HG03342 (cell line): ENCODE measurements at regions not wholly inside any gene's neighbourhood (a gene's known extent, or its start where the extent isn't known, plus 50 kb on each side); places are given as distances from the start of the nearest gene placed in this dataset.

ENCODE experiments used
- ATAC-seq: cut with Tn5 transposase; IDR thresholded peaks from one replicate; pipeline ENCODE4 v1.9.1; 2021; ENCODE audit warnings: mild to moderate bottlenecking, moderate library complexity; ENCODE audit not compliant: unreplicated experiment

DNA sequence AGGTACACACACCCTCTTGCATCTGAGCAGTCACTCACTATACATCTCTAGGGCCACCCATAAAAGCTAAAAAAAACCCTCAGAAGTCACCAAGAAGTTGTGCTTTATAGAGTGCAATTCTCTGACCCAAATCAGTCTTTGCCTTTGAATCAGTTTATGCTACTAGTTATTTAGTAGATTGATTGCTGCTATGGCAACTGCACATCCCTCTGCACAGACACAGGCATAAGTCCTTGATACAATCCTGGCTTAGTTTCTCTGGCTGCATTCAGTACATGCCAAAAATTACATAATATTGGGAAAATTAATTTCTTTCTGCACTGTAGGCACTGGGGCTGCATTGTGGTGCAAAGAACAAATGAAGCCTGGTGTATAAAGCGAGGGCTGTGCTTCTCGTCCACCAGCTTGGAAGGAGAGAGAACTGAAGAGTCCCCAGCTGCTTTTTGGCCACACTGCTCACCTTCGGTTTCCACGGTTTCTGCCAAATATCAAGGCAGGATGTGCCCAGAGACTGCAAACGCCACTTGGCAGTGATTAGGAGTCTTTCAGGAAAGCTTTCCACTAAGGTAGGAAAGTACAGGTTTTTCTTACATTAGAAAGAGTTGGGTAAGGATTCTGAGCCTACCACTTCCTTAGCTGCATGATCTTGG lies 258.4 kb downstream of the ELAVL2 start:
- no peak for ATAC-seq

GRCh38 chr9:23571414-23572104 lies 254.5 kb downstream of the ELAVL2 start:
- ATAC-seq = no peak

GRCh38 chr9:23573800-23574199 lies 252.2 kb downstream of the ELAVL2 start:
- no peak for ATAC-seq

DNA sequence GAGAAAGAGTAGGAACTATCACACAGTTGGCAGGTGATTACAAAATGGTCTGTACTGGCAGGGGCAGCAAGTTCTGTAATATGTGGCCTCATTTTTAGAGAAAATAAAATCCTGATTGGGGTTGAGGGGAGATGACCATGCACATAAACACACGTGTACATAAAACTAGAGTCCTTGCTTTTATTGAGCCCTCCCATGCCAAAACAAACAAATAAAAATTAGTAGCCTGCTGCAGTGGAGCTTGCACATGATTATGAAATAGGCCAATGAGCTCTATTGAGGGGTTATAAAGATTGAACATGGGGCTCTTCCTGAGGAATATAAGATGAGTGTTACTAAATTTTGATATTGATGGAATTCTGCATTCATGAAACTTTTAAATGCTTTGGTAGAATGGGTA lies 248.4 kb downstream of the ELAVL2 start:
- no peak for ATAC-seq

- ATAC-seq = no peak
Observed at GRCh38 chr9:23581931-23582330, 244.1 kb downstream of the ELAVL2 start.

GRCh38 chr9:23582836-23583235 lies 243.2 kb downstream of the ELAVL2 start:
- ATAC-seq = no peak

- no peak for ATAC-seq
Observed at GRCh38 chr9:23586906-23587305, 239.1 kb downstream of the ELAVL2 start.

GRCh38 chr9:23587433-23587832 lies 238.6 kb downstream of the ELAVL2 start:
- ATAC-seq = no peak

GRCh38 chr9:23587903-23588302 lies 238.1 kb downstream of the ELAVL2 start:
- ATAC-seq = no peak

GRCh38 chr9:23590276-23591000 lies 235.6 kb downstream of the ELAVL2 start:
- no peak for ATAC-seq

DNA sequence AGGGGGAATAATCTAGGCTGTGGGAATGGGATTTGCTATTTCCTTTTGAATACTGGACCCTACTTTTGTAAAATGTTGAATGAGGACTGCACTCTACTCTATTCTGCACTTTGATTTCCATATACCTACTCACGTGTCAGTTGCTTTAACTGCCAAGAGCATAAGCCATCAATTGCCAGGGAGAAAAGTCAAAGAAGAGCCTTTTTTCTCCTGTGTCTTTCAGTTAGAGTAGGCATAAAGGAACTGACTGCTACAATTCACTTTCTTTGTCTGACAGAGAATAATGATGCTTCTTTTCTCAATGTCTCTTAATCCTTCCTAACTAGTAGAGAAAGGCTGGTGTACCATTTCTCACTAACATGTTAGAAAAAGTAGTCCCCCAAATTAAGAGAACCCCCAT lies 231.6 kb downstream of the ELAVL2 start:
- ATAC-seq = no peak

DNA sequence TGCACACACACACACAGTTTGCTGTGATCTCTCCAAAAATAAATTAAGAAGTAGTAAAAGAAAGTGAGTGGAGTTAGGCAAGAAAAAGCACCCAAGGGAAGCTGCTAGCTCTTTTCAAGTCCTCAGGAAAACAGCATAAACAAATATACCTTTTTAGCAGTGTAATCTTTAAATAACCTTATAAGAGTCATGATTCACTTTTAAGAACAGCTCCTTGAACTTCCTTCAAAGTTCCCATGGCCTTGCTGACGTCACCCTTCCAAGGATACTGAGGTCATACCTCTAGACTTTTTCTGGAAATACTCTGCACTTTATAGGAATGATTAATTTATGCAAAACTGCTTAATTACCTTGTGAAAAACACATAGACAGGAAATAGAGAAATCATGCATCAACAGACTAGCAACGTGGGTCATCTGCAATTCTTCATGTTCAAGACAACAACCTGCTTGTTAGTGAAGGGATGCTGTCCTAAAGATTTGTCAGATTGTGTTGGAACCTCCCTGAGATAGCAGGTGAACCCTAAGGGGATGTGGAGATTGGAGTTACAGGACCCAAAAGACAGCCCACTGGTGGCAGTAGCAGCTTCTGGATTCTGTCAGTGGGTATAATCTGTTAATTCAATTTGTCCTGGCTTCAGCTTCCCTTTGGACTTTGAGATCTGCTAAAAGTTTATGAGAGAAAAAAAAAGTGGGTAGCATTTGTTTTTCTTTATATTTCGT lies 229.0 kb downstream of the ELAVL2 start:
- ATAC-seq = no peak

DNA sequence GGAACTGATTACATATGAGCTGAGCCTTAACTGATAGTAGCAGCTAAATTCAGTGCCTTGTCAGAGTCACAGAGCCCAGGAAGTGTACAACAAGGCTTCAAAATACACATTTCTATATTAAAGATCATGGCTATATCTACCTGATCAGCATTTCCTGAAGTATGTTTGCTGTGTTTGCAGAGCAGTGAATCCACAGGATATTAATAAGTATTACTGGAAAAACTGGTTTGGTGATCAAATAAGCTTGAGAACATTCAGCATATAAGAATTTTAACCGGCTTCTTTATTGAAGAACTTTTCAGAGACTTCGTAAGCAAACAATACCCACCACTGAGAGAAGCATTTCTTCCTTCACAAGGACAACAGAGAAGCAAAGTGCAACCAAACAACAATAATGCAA lies 227.0 kb downstream of the ELAVL2 start:
- no peak for ATAC-seq

GRCh38 chr9:23603311-23603710 lies 222.7 kb downstream of the ELAVL2 start:
- ATAC-seq = no peak

- ATAC-seq = no peak
Observed at GRCh38 chr9:23606107-23606506, 219.9 kb downstream of the ELAVL2 start.

DNA sequence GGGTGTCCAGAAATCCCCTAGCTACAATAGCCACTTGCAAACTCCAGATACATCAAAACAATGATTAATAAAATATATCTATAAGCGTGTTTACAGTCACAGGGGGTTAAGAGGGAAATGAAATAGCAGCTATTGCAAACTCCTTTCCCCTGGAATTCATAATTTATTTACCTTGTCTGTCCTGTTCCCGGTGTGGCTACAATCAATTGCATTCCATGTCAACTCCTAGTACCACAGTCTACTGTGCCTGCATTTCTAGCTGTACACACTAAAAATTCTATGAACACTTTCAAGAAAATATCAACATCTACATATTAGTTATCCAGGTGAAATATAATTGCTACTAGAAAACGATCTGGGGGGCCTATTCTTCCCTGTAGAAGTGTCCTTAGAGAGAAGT lies 217.6 kb downstream of the ELAVL2 start:
- ATAC-seq = no peak

DNA sequence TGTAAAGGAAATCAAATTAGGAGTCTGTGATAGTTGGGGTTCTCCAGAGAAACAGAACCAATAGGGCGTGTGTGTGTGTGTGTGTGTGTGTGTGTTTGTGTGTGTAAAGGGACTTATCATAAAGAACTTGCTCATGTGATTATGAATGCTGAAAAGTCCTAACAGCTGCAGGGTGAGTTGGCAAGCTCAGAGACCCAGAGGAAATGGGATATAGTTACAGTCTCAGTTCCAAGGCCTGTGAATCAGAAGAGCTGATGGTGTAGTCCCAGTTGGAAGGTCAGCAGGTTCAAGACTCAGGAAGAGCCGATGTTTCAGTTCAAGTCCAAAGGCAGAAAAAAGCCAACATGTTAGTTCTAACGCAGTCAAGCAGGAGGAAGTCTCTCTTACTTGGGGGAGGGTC lies 214.2 kb downstream of the ELAVL2 start:
- ATAC-seq = no peak

DNA sequence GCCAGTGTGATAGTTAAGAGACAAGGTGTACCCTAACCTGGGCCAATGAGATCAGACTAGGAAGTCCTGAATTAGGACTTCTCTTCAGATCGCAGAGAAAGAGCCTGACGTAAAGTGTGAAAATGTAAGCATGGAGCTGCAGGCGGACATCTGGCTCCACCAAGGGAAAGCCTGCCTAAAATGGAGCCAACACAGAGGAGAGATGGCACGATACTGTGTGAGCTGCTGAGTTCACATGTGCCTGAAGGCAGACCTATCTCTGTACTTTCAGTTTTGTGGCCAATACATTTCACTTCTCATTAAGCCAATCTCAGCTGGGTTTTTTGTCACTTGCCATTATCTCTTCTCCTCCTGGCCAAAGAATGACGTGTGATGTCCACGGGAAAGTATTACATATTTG lies 210.5 kb downstream of the ELAVL2 start:
- no peak for ATAC-seq

GRCh38 chr9:23621188-23621587 lies 204.9 kb downstream of the ELAVL2 start:
- no peak for ATAC-seq

DNA sequence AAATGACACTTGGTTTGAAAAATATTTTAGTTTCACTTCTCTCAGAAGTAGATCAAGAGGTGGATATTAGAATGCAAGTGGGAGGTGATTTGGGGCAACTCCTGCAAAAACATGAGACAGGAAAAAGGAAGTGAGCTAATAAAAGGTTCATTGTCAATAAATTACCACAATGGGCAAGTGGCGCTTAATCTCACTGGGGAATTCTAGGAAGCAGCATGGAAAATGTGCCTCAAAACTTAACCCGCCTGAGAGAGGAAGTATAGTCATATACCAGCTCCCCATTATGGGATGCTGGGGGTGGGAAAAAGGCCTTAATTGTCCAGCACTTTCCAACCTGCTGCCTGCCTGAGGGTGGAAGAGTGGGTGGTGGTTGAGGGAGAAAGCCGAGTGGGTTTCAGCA lies 204.1 kb downstream of the ELAVL2 start:
- ATAC-seq = no peak

- no peak for ATAC-seq
Observed at GRCh38 chr9:23622396-23622795, 203.6 kb downstream of the ELAVL2 start.

DNA sequence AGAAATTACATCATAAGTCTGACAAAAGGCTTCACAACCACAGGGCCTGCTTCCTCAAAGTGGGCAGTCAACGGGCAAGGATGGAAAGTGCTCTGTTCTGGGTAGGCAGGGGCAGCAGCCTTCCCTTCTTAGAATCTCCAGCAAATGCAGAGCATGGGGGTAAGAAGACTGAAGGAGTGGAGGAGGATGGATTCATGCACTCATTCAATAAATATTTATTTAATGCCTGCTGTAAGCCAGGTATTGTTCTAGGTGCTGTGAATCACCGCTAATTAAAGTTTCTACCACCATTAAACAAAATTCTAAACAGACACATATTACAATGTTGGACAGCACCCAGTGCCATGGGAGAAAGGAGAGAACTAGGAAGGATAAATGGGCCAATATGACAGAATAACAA lies 195.6 kb downstream of the ELAVL2 start:
- ATAC-seq = no peak
